Head of caudate nucleus (tissue), 42 donors: ENCODE measurements at regions not wholly inside any gene's neighbourhood (a gene's known extent, or its start where the extent isn't known, plus 50 kb on each side); places are given as distances from the start of the nearest gene placed in this dataset.

ENCODE experiments used
- DNase-seq, 42 donors: peaks; one replicate each; pipeline versions ENCODE4 v3.0.0 to v3.0.0-alpha.2; 2020 to 2021; ENCODE audit warnings: mixed read lengths in 7 of 42
- intact Hi-C: fragments of 100-400 bp; cut with DNase I; formaldehyde crosslinking; loops from one replicate; pipeline ENCODE4 v1.15.0; 2022

- intact Hi-C loops = no loop called here
Observed at GRCh38 chr1:195954848-195955247, 653.4 kb downstream of the KCNT2 start.

DNA sequence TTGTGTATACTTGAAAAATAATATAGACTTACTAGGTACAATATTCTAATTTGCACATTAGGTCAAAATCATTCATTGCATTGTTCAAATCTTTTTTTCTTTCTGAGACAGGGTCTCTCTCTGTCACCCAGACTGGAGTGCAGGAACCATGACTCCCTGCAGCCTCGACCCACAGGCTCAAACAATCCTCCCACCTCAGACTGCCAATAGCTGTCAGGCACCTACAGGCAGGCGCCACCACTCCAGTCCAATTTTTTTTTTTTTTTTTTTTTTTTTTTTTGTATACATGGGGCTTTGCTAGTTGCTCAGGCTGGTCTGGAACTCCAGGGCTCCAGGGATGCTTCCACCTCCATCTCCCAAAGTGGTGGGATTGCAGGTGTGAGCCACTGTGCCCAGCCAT, 656.9 kb downstream of the KCNT2 start:
- no peak for DNase-seq
- intact Hi-C loops = no loop called here

More at GRCh38 chr1:195954848-195955247, 653.4 kb downstream of the KCNT2 start:
- DNase-seq = no peak

DNA sequence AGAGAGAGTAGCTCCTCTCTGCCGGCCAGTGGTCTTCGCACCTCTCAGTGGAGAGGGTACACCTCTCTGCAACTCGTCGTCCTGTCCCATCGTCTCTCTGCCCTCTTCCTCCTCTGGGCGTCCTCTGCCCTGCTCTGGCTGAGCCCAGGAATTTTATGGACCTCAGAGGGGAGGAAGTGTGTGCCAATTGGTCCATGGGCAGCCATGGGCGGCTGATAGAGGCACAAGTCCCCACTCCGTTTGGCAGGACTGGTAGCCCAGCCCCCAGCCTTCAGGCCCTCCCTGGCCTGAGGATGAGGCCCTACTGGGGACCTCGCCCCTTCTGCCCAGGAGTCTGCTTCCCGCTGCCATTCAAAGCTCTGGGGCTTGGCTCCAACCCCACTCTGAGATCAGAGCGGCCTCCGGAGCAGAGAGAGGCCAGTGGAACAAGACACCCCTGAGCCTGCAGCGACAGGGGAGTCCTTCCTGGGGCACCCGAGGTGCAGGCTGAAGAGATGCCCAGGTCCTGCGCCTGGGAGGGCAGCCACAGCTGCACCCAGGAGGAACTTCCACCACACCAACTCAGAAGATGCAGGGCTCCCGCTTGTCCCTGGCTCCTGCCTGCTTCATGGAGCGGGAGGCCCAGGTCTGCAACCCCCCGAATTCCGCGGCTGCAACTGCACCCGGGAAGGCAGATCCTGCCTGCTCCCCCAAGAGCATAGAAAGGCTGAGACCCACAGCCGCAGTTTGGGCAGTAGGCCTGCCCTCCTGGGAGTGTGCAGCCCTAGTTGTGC, 659.9 kb downstream of the KCNT2 start:
- no peak for DNase-seq
- intact Hi-C loops = no loop called here

- DNase-seq = no peak
- intact Hi-C loops = no loop called here
Observed at GRCh38 chr1:195946500-195946899, 661.7 kb downstream of the KCNT2 start.

DNA sequence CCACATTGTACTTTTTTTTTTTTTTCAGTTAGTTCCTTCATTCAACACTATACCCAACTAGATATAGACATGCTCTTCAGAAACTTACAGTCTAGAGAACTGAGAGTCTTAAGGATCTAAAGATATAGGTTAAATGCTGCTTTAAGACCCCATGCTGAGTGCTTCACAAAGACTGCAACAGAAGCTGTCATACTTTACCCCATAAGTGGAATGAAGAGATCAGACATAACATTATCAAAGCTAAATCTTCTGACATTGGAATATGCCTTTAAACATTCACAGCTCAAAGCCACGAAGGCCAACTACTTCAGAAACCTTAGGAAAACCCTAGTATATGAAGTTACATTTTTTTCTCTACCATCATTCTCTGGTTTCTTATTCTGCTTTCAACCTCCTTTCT, 666.4 kb downstream of the KCNT2 start:
- intact Hi-C loops = no loop called here
- DNase-seq = no peak

- DNase-seq = no peak
- intact Hi-C loops = no loop called here
Observed at GRCh38 chr1:195941314-195941713, 666.9 kb downstream of the KCNT2 start.

DNA sequence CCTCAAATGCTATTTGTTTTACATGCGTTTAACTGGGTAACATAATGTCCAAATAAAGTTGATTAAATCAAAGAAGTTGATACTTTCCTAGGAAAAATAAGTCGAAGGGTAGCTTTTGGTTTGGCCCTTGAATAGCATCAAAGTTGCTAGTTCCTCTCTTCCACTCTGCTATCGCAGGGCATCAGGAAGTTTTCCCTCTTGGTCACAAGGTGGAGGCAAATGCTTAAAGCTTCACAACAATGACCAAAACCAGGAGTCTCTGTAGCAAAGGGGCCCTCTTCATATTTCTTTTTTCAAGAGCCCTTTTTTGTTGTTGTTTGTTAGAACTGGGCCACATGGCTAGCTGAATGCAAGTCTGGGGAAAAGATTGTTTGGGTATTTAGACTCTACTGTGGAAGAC, 668.4 kb downstream of the KCNT2 start:
- intact Hi-C loops = no loop called here

GRCh38 chr1:195934817-195935553, 673.3 kb downstream of the KCNT2 start:
- intact Hi-C loops = no loop called here
- no peak for DNase-seq

More for the DNA sequence above, 668.4 kb downstream of the KCNT2 start:
- peak in 1 of 42 donors; percentile 7 for DNase-seq

GRCh38 chr1:195933835-195934234, 674.4 kb downstream of the KCNT2 start:
- intact Hi-C loops = no loop called here
- DNase-seq = no peak

DNA sequence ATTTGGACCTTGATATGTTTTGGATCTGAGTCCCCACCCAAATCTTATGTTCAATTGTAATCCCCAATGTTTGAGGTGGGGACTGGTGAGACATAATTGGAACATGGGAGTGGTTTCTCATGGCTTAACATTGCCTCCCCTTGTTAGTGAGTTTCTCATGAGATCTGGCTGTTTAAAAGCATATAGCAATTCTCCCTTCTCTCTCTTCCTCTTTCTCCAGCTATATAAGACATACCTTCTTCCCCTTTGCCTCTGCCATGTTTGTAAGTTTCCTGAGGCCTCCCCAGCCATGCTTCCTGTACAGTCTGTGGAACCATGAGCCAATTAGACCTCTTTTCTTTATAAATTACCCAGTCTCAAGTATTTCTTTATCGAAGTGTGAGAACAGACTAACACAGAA, 692.4 kb downstream of the KCNT2 start:
- DNase-seq = no peak

DNA sequence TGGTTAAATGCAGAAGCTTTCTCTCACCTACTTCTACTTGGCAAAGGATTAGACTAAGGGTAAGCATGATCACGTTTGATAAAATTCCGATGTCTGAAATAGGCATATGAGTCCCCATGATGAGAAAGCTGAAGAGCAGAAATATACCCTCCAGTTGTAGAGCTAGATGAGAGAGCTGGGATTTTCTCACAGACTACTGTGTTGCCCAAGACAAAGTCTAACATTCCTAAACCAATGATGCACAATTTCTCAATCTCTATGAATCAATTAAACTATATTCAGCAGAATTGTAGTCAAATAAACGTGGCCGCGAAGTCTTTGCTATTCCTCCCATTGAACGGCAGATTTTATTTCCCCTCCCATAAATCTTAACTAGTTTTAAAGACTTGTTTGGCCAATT, 699.2 kb downstream of the KCNT2 start:
- intact Hi-C loops = no loop called here
- DNase-seq = no peak

More for the DNA sequence above, 692.4 kb downstream of the KCNT2 start:
- intact Hi-C loops = no loop called here

DNA sequence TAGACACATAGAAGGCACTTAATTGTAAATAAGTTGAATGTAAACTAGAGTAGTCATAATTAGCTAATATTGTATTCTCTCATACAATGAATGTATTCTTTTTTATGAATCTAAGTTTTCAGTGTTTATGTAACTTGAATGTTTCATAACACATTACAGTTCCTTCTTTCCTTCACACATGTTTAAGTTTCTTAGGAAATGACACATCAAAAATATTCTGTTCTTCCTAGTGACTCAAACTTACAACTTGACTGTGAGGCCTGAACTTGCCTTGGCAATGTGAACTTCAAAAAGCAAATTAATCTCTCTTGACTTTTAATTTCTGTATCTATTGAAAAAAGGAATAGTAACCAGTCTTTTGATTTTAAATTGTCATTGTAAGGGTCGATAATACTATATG, 700.1 kb downstream of the KCNT2 start:
- no peak for DNase-seq
- intact Hi-C loops = no loop called here

GRCh38 chr1:195903203-195903602, 705.0 kb downstream of the KCNT2 start:
- intact Hi-C loops = no loop called here
- DNase-seq = no peak

DNA sequence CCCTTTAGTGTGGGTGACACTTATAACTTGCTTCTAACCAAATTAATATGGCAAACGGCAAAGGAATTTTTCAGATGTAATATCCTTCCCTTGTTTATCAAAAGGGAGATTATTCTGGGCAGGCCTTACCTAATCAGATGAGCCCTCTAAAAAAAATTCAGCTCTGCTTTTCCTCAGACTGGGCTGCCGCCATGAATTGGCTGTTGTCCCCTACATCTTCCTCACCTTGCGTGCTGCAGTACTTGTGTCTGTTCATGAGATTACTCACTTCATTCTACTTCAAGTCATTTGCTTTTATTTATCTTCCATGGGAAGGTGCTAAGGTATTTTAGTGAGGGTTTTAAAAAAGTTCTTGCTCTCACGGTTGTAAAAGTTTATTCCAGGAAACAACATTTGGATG, 705.5 kb downstream of the KCNT2 start:
- DNase-seq = no peak
- intact Hi-C loops = no loop called here

GRCh38 chr1:195899762-195900352, 708.4 kb downstream of the KCNT2 start:
- intact Hi-C loops = no loop called here

GRCh38 chr1:195898924-195899323, 709.3 kb downstream of the KCNT2 start:
- intact Hi-C loops = no loop called here
- no peak for DNase-seq

More at GRCh38 chr1:195899762-195900352, 708.4 kb downstream of the KCNT2 start:
- DNase-seq = no peak

DNA sequence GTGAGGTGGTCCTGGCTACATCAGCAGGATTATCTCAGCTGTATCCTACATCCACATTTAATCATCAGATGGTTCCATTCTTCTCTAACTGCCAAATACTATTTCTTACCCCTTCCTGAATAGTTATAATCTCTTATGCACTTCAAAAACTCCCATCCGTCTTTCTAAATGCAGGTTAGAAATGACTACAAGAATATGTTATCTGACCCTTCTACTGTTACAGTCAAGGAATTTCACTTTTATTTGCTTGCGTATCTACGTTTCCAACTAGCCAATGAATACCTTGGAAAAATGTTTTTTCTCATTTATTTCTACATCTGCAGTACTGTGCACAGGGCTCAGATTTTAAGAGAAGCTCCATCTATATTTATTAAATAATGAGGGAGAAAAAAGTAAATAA, 709.9 kb downstream of the KCNT2 start:
- intact Hi-C loops = no loop called here
- no peak for DNase-seq

DNA sequence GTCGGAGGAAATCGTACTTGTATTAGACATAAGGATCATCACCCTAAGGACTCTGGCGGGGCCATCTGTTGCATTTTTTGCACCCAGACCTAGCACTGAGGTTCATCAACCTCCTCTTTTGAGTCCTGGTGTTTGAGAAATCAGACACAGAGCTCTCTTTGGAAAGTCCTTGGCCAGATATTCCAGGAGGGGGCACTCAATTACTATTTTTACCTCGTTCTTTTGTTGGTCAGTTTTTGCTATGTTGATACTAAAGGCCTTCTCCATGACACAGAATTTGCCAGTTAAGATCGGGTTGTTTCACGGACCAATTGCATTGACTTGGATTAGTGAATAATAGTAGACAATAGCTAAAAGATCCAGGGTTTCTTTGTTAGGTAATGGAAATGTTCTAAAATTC, 711.2 kb downstream of the KCNT2 start:
- intact Hi-C loops = no loop called here
- no peak for DNase-seq

DNA sequence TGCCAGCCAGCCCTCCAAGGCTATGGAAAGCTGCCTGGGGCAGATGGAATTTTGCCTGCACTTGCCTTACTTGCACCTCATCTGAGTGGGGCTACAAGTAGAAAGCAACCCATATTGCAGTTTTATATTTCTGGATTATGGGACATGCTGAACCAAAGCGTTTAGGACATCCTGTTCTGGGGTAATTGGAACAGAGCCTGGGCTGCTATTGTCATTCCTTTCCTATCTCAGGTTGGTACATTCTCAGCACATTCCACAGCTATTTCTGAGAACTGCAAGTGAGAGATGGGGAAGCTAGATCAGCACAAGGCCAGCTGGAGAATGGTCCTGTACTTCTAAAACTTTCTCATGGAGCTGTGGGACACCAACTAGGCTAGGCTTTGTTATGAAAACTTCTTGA, 713.8 kb downstream of the KCNT2 start:
- DNase-seq = no peak
- intact Hi-C loops = no loop called here

DNA sequence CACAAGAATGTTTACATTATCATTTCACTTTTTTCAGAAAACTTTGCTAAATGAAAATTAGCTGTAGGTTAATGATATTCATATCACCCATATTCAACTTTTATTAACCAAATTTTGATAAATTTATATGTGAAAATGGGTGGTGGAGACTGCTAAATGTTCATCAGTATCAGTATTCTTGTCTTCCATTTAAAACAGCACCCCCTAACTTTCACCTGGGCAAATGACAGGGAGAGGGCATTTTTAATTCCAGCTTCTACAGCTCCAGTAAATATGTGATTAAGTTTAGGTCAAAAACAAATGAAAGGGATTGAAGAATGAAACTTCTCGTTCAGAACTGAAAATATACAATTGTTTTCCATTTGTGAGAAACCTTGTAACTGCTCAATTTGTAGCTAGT, 722.2 kb downstream of the KCNT2 start:
- intact Hi-C loops = no loop called here
- DNase-seq = no peak
